Stimulated activated CD4-positive, alpha-beta T cell treated with anti-CD3 and anti-CD28 coated beads, Interleukin-1b, Interleukin-23, amount 100 ng/mL, for 4 hours (primary cell): ENCODE measurements at regions not wholly inside any gene's neighbourhood (a gene's known extent, or its start where the extent isn't known, plus 50 kb on each side); places are given as distances from the start of the nearest gene placed in this dataset.
"Not testable (repeated sequence)": the region's sequence is repeated elsewhere in the genome, so short reads cannot be mapped to it uniquely, and the experiment has no call there.

Experiments used
- DNase-seq, 2 donors: peaks; one replicate each; pipeline ENCODE4 v3.0.0-alpha.2; 2020; ENCODE audit warnings: low read depth in 2 of 2

DNA sequence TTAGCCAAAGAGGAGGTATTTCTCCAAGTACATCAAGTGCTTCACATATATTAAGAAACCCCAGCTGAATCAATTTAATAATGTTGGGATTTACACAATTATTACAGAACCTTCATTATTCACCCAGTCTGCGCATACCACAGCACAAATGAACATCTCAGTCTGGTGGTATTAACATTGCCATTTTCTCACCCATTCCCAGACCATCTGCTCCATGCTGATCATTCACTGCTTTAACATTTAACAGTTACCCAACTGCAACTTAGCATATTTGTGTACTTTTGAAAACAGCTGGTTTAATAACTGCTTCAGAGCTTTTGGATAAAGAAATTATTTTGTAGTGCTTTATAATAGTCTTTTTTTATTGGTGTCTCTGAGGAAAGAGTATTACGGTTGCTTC lies 1072.1 kb downstream of the NXPH1 start:
- DNase-seq, result no peak

GRCh38 chr7:9507290-9507689 lies 1073.9 kb downstream of the NXPH1 start:
- DNase-seq, result no peak

GRCh38 chr7:9516662-9517061 lies 1083.3 kb downstream of the NXPH1 start:
- DNase-seq, result no peak

DNA sequence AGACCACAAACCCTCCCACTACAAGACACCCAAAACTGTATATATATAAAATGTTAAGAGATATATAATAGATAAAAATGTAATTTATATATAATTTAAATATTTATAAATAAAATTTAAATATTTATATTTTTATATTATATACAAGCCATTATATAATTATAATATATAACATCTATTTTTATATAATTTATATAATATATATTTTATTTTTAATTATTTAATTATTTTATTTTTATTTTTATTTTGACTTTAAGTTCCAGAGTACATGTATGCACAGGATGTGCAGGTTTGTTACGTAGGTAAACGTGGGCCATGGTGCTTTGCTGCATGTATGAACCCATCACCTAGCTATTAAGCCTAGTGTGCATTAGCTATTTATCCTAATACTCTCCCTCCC lies 1090.2 kb downstream of the NXPH1 start:
- no peak for DNase-seq

DNA sequence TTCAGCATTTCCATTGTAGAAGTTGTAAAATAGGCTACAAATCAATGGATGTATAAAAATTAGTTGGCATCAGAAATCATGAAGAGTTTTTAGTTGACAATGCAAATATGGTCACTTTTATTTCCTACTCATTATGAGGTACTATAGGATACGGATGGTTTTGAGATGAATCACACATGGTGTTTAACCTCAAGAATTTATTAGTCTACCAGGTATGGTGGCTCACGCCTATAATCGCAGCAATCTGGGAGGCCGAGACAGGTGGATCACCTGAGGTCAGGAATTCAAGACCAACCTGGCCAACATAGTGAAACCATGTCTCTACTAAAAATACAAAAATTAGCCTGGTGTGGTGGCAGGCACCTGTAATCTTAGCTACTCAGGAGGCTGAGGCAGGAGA lies 1119.0 kb downstream of the NXPH1 start:
- DNase-seq, result not testable (repeated sequence)

GRCh38 chr7:9557853-9558252 lies 1124.4 kb downstream of the NXPH1 start:
- DNase-seq, result no peak

- no peak for DNase-seq
Measured at GRCh38 chr7:9575716-9576115, 1142.3 kb downstream of the NXPH1 start.

- no peak for DNase-seq
Measured at GRCh38 chr7:9582824-9583223, 1149.4 kb downstream of the NXPH1 start.

DNA sequence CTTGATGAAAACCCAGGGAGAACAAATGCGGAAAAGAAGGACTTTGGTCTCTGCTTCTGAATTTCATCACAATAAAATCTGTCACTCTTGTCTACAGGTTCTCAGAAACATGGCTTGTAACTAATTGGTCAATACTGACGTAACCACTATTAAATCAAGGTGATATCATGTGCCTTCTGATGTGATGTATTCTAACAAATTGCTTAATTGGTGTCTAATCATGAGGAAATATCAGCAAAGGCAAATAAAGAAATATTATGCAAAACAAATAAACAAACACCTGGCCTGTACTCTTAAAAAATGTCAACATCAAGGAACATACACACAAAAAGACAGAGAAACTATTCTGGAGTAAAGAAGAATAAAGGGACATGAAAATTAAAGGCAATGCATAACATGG lies 1165.0 kb downstream of the NXPH1 start:
- no peak for DNase-seq

DNA sequence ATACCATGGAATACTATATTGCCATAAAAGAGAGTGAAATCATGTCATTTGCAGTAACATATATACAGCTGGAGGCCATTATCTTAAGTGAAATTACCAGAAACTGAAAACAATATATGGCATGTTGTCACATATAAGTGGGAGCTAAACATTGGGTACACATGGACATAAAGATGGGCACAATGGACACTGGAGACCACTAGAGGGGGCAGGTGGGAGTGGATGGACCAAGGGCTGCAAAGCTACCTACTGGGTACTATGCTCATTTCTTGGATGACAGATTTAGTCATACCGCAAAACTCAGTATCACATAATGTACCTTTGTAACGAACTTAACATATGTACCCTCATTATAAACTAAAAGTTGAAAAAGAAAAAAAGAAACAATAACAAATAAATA lies 1167.6 kb downstream of the NXPH1 start:
- no peak for DNase-seq

DNA sequence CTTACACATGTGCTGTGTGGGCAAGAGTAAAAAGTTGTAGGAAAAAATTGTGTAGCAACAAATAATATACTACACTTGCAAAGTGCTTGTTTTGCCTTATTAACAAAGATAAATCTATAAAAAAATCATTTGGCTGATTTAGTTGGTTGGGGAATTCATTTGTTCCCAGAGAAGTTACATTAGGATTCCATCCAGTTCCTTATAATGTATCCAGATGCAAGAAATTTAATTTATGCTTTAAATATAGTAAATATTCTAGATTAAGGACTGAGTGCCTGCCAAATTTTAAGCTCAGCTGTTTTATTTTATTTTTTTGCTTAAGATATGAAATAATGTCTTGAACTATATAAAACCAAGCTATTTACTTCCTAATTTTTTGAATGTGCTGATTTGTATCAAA lies 1169.9 kb downstream of the NXPH1 start:
- no peak for DNase-seq

DNA sequence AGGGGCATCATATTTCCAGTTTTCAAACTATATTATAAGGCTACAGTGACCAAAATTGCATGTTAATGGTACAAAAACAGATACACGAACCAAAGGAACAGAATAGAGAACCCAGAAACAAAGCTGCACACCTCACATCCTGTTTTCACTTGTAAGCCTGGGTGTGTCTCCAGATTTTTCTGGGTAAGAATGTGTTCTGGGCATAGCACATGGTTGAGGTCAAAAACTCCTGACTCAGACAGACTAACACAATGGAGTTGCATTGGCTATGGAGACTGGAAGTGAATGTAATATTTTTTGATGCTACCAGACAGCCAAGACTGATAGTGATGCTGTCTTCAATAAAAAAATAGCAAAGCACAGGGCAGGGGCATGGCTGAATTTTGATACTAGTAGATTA lies 1175.2 kb downstream of the NXPH1 start:
- no peak for DNase-seq

DNA sequence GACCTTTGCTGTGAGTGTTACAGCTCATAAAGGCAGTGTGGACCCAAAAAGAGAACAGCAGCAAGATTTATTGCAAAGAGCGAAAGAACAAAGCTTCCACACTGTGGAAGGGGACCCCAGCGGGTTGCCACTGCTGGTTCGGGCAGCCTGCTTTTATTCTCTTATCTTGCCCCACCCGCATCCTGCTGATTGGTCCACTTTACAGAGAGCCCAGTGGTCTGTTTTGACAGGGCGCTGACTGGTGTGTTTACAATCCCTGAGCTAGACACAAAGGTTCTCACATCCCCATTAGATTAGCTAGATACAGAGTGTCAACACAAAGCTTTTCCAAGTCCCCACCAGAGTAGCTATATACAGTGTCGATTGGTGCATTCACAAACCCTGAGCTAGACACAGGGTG lies 1187.5 kb downstream of the NXPH1 start:
- not testable (repeated sequence) for DNase-seq

DNA sequence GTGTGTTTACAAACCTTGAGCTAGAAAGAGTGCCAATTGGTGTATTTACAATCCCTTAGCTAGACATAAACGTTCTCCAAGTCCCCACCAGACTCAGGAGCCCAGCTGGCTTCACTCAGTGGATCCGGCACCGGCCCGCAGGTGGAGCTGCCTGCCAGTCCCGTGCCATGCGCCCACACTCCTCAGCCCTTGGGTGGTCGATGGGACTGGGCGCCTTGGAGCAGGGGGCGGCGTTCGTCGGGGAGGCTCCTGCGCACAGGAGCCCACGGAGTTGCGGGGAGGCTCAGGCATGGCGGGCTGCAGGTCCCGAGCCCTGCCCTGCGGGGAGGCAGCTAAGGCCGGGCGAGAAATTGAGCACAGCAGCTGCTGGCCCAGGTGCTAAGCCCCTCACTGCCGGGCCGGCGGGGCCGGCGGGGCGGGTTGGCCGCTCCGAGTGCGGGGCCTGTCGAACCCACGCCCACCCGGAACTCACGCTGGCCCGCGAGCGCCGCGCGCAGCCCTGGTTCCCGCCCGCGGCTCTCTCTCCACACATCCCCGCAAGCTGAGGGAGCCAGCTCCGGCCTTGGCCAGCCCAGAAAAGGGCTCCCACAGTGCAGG lies 1188.0 kb downstream of the NXPH1 start:
- DNase-seq, result not testable (repeated sequence)

DNA sequence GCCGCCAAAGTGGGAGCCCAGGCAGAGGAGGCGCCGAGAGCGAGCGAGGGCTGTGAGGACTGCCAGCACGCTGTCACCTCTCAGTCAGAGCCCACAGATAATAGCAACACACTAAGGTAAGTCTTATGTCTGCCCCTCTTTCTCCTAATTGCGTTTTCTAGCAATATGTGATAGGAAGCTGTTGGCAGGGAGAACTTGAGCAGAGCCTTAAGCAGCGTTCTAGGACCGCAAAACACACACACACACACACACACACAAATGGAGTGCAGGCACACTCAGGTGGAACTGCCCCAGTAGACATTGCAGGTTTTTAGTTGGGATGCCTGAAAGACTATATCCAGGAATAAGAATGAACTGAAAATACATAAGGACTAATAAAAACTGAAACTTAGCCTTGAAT lies 1188.5 kb downstream of the NXPH1 start:
- no peak for DNase-seq

DNA sequence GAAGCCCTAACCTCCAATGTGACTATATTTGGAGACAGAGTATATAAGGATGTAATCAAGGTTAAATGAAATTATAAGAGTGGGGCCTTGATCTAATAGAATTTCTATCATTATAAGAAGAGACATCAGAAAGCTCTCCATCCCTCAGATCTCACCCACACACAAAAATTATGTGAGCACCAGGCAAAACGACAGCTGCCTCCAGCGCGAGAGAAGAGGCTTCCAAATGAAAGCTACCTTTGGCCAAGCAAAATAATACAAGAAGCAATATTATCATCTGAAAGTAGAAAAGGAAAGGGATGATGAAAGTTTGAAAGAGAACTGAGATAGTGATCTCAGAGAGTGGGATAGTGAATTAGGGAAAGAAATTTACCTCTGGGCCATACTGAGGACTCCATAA lies 1192.5 kb downstream of the NXPH1 start:
- no peak for DNase-seq

GRCh38 chr7:9645756-9646155 lies 1212.3 kb downstream of the NXPH1 start:
- DNase-seq, result no peak

DNA sequence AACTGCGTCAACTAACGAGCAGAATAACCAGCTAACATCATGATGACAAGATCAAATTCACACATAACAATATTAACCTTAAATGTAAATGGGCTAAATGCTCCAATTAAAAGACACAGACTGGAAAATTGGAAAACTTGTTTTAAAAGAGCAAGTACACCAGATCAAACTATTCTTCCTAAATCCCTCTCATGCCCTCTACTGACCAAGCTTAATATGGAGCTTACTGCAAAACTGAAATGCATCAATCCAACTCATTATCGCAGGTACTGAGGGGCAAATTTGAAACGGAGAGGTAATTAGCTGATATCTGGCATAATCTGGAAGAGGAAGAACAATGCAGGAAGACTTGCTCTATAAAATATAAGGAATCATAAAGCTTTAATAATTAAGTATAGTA lies 1223.8 kb downstream of the NXPH1 start:
- no peak for DNase-seq

- DNase-seq, result no peak
Measured at GRCh38 chr7:9671979-9672917, 1238.8 kb downstream of the NXPH1 start.

DNA sequence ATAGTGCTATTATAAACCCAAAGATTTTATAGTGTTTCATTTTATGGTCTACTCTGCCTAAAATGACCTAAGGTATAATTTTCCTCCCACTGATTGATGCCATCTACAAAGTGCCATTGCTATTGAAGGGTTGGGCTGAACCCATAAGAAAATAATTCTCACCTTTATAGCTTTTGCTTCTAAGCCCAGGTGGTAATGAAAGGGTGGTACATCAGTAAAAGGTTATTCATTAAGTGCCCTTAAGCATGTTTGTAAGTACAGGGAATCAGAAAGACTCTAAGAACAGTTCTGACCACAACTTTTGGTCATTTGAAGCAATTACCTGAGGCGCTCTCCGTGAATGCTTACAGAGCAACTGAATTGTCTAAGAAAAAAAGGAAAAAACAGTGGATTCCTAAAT lies 1247.3 kb downstream of the NXPH1 start:
- no peak for DNase-seq

- no peak for DNase-seq
Measured at GRCh38 chr7:9681284-9681683, 1247.9 kb downstream of the NXPH1 start.

DNA sequence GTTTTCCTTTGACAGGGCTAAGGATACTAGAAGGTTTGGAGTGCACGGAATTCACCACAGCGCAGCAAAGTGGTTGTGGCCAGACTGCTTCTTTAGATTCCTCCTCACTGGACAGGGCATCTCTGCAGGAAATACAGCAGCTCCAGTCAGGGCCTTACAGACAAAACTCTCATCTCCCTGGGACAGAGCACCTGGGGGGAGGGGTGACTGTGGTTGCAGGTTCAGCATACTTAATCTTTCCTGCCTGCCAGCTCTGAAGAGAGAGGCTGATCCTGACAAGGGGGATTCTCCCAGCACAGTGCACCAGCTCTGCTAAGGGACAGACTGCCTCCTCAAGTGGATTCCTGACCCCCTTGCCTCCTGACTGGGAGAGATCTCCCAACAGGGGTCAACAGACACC lies 1257.9 kb downstream of the NXPH1 start:
- no peak for DNase-seq

DNA sequence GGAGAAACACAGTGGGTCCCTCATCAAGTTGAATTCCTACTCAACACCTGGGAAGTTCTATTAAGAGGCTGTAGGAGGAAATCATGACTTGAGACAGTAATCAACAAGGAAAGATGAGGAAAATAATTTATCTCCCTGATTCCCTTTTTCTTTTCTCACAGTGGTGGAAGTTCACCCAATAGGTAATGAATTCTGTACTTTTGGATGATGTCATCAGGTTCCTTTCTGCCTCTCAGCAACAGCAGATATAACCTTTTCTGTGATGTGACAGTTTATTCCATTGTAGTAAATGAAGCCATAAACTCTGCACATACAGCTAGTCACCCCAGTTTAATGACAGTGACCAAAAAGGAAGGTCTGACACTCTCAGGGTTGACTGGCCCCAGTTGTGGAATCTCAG lies 1265.0 kb downstream of the NXPH1 start:
- DNase-seq, result no peak
